B cell (primary cell): ENCODE measurements at regions not wholly inside any gene's neighbourhood (a gene's known extent, or its start where the extent isn't known, plus 50 kb on each side); places are given as distances from the start of the nearest gene placed in this dataset.

ENCODE experiments used
- ATAC-seq: fragments of 200-7000 bp; cut with Tn5 transposase; one replicate; pipeline ENCODE4 v1.10.0; 2021; ENCODE audit warnings: low read depth, mild to moderate bottlenecking, moderate number of reproducible peaks, moderate library complexity
- CTCF ChIA-PET: fragments of 350-600 bp; sonication (Branson Sonifier 250); formaldehyde crosslinking; loops from one replicate; lab custom pipeline; 2021; ENCODE audit warnings: antibody characterized with exemption, inconsistent platforms; lab: Charles Lee
- POLR2A ChIA-PET: fragments of 350-600 bp; sonication (Branson Sonifier 250); formaldehyde crosslinking; loops from one replicate; lab custom pipeline; 2021; ENCODE audit warnings: antibody characterized with exemption; lab: Charles Lee
- DNase-seq: peaks from one replicate; pipeline ENCODE4 v3.0.0; 2013
- H2AFZ ChIP-seq: 2 replicates; pipeline ENCODE4 v1.6.1; 2012; ENCODE audit warnings: mild to moderate bottlenecking, low read depth, low read length; ENCODE audit not compliant: insufficient read depth, poor library complexity, severe bottlenecking
- H3K27ac ChIP-seq, 2 donors: 1 replicate in 1 of 2; 2 replicates in 1 of 2; pipeline ENCODE4 v1.5.1; 2012 to 2013; ENCODE audit warnings: low read length in 2 of 2, mild to moderate bottlenecking in 2 of 2, moderate library complexity in 1 of 2
- H3K27me3 ChIP-seq, 4 experiments: fragments of 200-600 bp in 1 of 4; sonication (generic) in 1 of 4; replicated peaks in 1 of 4; 1 replicate in 2 of 4; 2 replicates in 2 of 4; pipeline versions ENCODE4 v1.6.1 to v1.7.0; 2013 to 2016; ENCODE audit warnings: low read length in 3 of 4, mild to moderate bottlenecking in 2 of 4, mixed read lengths in 1 of 4, moderate library complexity in 1 of 4; ENCODE audit not compliant: insufficient read depth in 4 of 4, control insufficient read depth in 3 of 4; ENCODE audit errors: control extremely low read depth in 1 of 4
- H3K36me3 ChIP-seq, 2 experiments: replicated peaks in 1 of 2; 1 replicate in 1 of 2; 2 replicates in 1 of 2; pipeline versions ENCODE4 v1.6.1 to v1.7.1; 2013; ENCODE audit warnings: low read length in 1 of 2; ENCODE audit not compliant: insufficient read depth in 2 of 2, control insufficient read depth in 1 of 2; ENCODE audit errors: control extremely low read depth in 1 of 2, extremely low read depth in 1 of 2
- H3K4me1 ChIP-seq, 2 donors: fragments of 200-600 bp in 1 of 2; sonication (generic) in 1 of 2; 1 replicate in 1 of 2; 2 replicates in 1 of 2; pipeline versions ENCODE4 v1.5.1 to v1.6.1; 2013 to 2017; ENCODE audit warnings: low read length in 2 of 2; ENCODE audit not compliant: control insufficient read depth in 2 of 2, insufficient read depth in 2 of 2
- H3K4me2 ChIP-seq: replicated peaks from 2 replicates; pipeline ENCODE3; 2012; ENCODE audit warnings: mild to moderate bottlenecking, low read depth, low read length; ENCODE audit not compliant: poor library complexity, severe bottlenecking
- H3K4me3 ChIP-seq, 5 experiments: fragments of 200-600 bp in 1 of 5; sonication (generic) in 1 of 5; 1 replicate in 3 of 5; 2 replicates in 2 of 5; pipeline versions ENCODE4 v1.5.1 to v1.7.0; 2011 to 2016; ENCODE audit warnings: low read length in 4 of 5, mild to moderate bottlenecking in 4 of 5, low read depth in 2 of 5, control low read depth in 1 of 5, moderate library complexity in 1 of 5; ENCODE audit not compliant: insufficient read depth in 1 of 5; ENCODE audit errors: control extremely low read depth in 1 of 5, extremely low read depth in 1 of 5
- H3K79me2 ChIP-seq: fragments of 200-600 bp; sonication (generic); one replicate; pipeline ENCODE4 v1.6.0; 2016; ENCODE audit warnings: low read length; ENCODE audit not compliant: control insufficient read depth, insufficient read depth
- H3K9ac ChIP-seq: fragments of 200-600 bp; sonication (generic); 2 replicates; pipeline ENCODE4 v1.6.1; 2017; ENCODE audit warnings: mild to moderate bottlenecking, low read length, moderate library complexity
- H3K9me3 ChIP-seq, 3 donors: one replicate each; pipeline versions ENCODE4 v1.6.1 to v1.7.1; 2013; ENCODE audit warnings: low read length in 2 of 3; ENCODE audit not compliant: control insufficient read depth in 2 of 3, insufficient read depth in 1 of 3; ENCODE audit errors: control extremely low read depth in 1 of 3
- H4K20me1 ChIP-seq: 2 replicates; pipeline ENCODE4 v1.6.0; 2012; ENCODE audit warnings: mild to moderate bottlenecking, low read length; ENCODE audit not compliant: insufficient read depth, control insufficient read depth, poor library complexity, severe bottlenecking
- H3K27ac Mint-ChIP-seq: one replicate; pipeline ENCODE4 v1.8.0; 2021; ENCODE audit warnings: mixed read lengths
- H3K27me3 Mint-ChIP-seq: one replicate; pipeline ENCODE4 v1.8.0; 2021; ENCODE audit warnings: mixed read lengths
- H3K4me1 Mint-ChIP-seq: one replicate; pipeline ENCODE4 v1.8.0; 2021; ENCODE audit warnings: mixed read lengths
- H3K4me3 Mint-ChIP-seq: one replicate; pipeline ENCODE4 v1.8.0; 2021; ENCODE audit warnings: mixed read lengths
- H3K9me3 Mint-ChIP-seq: one replicate; pipeline ENCODE4 v1.8.0; 2022; ENCODE audit warnings: mixed read lengths; ENCODE audit not compliant: insufficient read depth
- CTCF ChIP-seq: fragments of 200-600 bp; IDR thresholded peaks from one replicate; pipeline ENCODE4 v1.8.0; 2022; ENCODE audit warnings: antibody characterized with exemption, mild to moderate bottlenecking
- EZH2 ChIP-seq: IDR thresholded peaks from 2 replicates; pipeline ENCODE4 v1.6.1; 2012; ENCODE audit warnings: borderline replicate concordance, low read depth, mild to moderate bottlenecking, moderate library complexity, low read length; ENCODE audit not compliant: insufficient read depth, poor library complexity, severe bottlenecking
- WGBS: methylation state at CpG from one replicate; pipeline ENCODE4 v1.1.5; 2013; ENCODE audit warnings: missing lambda C conversion rate; ENCODE audit not compliant: insufficient coverage; 5-methylcytosine and 5-hydroxymethylcytosine counted together
- intact Hi-C: fragments of 100-400 bp; cut with micrococcal nuclease; formaldehyde crosslinking; loops from one replicate; pipeline ENCODE4 v1.10.0; 2022

- H3K27ac ChIP-seq, result no peak overlapping the region
- CTCF ChIA-PET, result no interaction called here
- H4K20me1 ChIP-seq, result no peaks in the 10 kb centered on the region
- Mint-ChIP-seq H3K27ac (no peak overlapping the region), H3K27me3 (no peaks in the 10 kb centered on the region), H3K4me1 (no peaks in the 10 kb centered on the region), H3K4me3 (no peak overlapping the region), H3K9me3 (peaks cover 8% of the 10 kb centered on the region)
- H3K79me2 ChIP-seq, result no peaks in the 10 kb centered on the region
- no peaks in the 10 kb centered on the region for H3K9me3 ChIP-seq
- H3K4me1 ChIP-seq, result no peaks in the 10 kb centered on the region
- no peak overlapping the region for H3K4me3 ChIP-seq
- no peaks in the 10 kb centered on the region for H3K27me3 ChIP-seq
- ATAC-seq (no peak), DNase-seq (no peak)
- intact Hi-C loops, result no loop called here
- TF ChIP-seq EZH2 (no peak), CTCF (no peak)
- H3K36me3 ChIP-seq, result no peaks in the 10 kb centered on the region
- no peak overlapping the region for H3K9ac ChIP-seq
- POLR2A ChIA-PET, result no interaction called here
- WGBS, result no CpG with 5 or more reads among the region's 1 CpG
- no peak overlapping the region for H2AFZ ChIP-seq
- no peak overlapping the region for H3K4me2 ChIP-seq
Measured at GRCh38 chr14:85217412-85217811, 312.5 kb upstream of the FLRT2 start.

GRCh38 chr14:85218982-85219381 lies 311.0 kb upstream of the FLRT2 start:
- H2AFZ ChIP-seq, result no peak overlapping the region
- DNase-seq, result no peak
- no peaks in the 10 kb centered on the region for H3K36me3 ChIP-seq
- intact Hi-C loops, result no loop called here
- no peak overlapping the region for H3K27ac ChIP-seq
- H3K4me1 ChIP-seq, result no peaks in the 10 kb centered on the region
- POLR2A ChIA-PET, result no interaction called here
- no peak for TF ChIP-seq CTCF
- no peak for TF ChIP-seq EZH2
- H3K79me2 ChIP-seq, result no peaks in the 10 kb centered on the region
- ATAC-seq, result no peak
- H3K27me3 ChIP-seq, result no peaks in the 10 kb centered on the region
- H3K4me2 ChIP-seq, result no peak overlapping the region
- Mint-ChIP-seq H3K27ac (no peak overlapping the region), H3K9me3 (peaks cover 8% of the 10 kb centered on the region), H3K4me1 (no peaks in the 10 kb centered on the region), H3K4me3 (no peak overlapping the region), H3K27me3 (no peaks in the 10 kb centered on the region)
- no peaks in the 10 kb centered on the region for H4K20me1 ChIP-seq
- CTCF ChIA-PET, result no interaction called here
- no peak overlapping the region for H3K4me3 ChIP-seq
- peaks cover 0 to 1% (median 0%) of the 10 kb centered on the region in 3 donors for H3K9me3 ChIP-seq
- H3K9ac ChIP-seq, result no peak overlapping the region
